ENCODE measurements at regions not wholly inside any gene's neighbourhood (a gene's known extent, or its start where the extent isn't known, plus 50 kb on each side); places are given as distances from the start of the nearest gene placed in this dataset.

GRCh38 chr10:130567011-130567410, 430.8 kb downstream of the GLRX3 start:
- TF ChIP-seq CTCF (conservative IDR thresholded peaks at IDR 0.05; ENCODE audit: low read length) (no peak), EZH2phosphoT487 (IDR thresholded peaks at IDR 0.05; ENCODE audit: borderline replicate concordance) (no peak)
